MM.1S (cell line): ENCODE measurements at regions not wholly inside any gene's neighbourhood (a gene's known extent, or its start where the extent isn't known, plus 50 kb on each side); places are given as distances from the start of the nearest gene placed in this dataset.

Experiments used
- DNase-seq: peaks from one replicate; pipeline ENCODE4 v3.0.0-alpha.2; 2015
- H2AFZ ChIP-seq: fragments of 300-600 bp; sonication (generic); 2 replicates; pipeline ENCODE4 v1.6.0; 2016; ENCODE audit warnings: antibody characterized with exemption, low read length
- H3F3A ChIP-seq: fragments of 300-600 bp; sonication (generic); 2 replicates; pipeline ENCODE4 v1.6.1; 2016; ENCODE audit warnings: mild to moderate bottlenecking, antibody characterized with exemption, low read length, moderate library complexity, mixed read lengths; ENCODE audit not compliant: insufficient read depth
- H3K27ac ChIP-seq: fragments of 300-600 bp; sonication (generic); 2 replicates; pipeline ENCODE4 v1.5.1; 2016; ENCODE audit warnings: mild to moderate bottlenecking, low read length
- H3K27me3 ChIP-seq: fragments of 300-600 bp; sonication (generic); replicated peaks from 2 replicates; pipeline ENCODE4 v1.6.0; 2016; ENCODE audit warnings: low read length; ENCODE audit not compliant: insufficient read depth
- H3K36me3 ChIP-seq: fragments of 300-600 bp; sonication (generic); replicated peaks from 2 replicates; pipeline ENCODE4 v1.6.1; 2016; ENCODE audit warnings: mild to moderate bottlenecking, low read length, mixed read lengths; ENCODE audit not compliant: insufficient read depth
- H3K4me1 ChIP-seq: fragments of 300-600 bp; sonication (generic); 2 replicates; pipeline ENCODE4 v1.6.1; 2016; ENCODE audit warnings: low read length, mixed read lengths
- H3K4me2 ChIP-seq: fragments of 300-600 bp; sonication (generic); 2 replicates; pipeline ENCODE4 v1.6.0; 2016; ENCODE audit warnings: low read depth, low read length
- H3K4me3 ChIP-seq: fragments of 300-600 bp; sonication (generic); 2 replicates; pipeline ENCODE4 v1.5.1; 2016; ENCODE audit warnings: low read length, mixed read lengths
- H3K79me2 ChIP-seq: fragments of 300-600 bp; sonication (generic); 2 replicates; pipeline ENCODE4 v1.6.1; 2016; ENCODE audit warnings: mixed run types, low read length, mixed read lengths
- H3K9ac ChIP-seq: fragments of 300-600 bp; sonication (generic); 2 replicates; pipeline ENCODE4 v1.6.1; 2016; ENCODE audit warnings: low read length, mixed read lengths
- H3K9me2 ChIP-seq: fragments of 300-600 bp; sonication (generic); replicated peaks from 2 replicates; pipeline ENCODE4 v1.6.1; 2016; ENCODE audit warnings: mild to moderate bottlenecking, low read length, mixed read lengths; ENCODE audit not compliant: insufficient read depth
- H3K9me3 ChIP-seq: fragments of 300-600 bp; sonication (generic); replicated peaks from 2 replicates; pipeline ENCODE4 v1.6.1; 2016; ENCODE audit warnings: mild to moderate bottlenecking, low read length, mixed read lengths; ENCODE audit not compliant: insufficient read depth
- H4K20me1 ChIP-seq: fragments of 300-600 bp; sonication (generic); 2 replicates; pipeline ENCODE4 v1.6.1; 2016; ENCODE audit warnings: mild to moderate bottlenecking, low read length, moderate library complexity, mixed read lengths; ENCODE audit not compliant: insufficient read depth
- EZH2 ChIP-seq: fragments of 300-600 bp; sonication (generic); optimal IDR thresholded peaks from 2 replicates; pipeline ENCODE3; 2017; ENCODE audit warnings: low read depth, mild to moderate bottlenecking, antibody characterized with exemption, low read length, mixed read lengths
- EZH2phosphoT487 ChIP-seq: fragments of 300-600 bp; sonication (generic); IDR thresholded peaks from 2 replicates; pipeline ENCODE4 v1.6.1; 2018; ENCODE audit warnings: antibody characterized with exemption, low read length
- TF ChIP-seq, protein P1 (sequence below): fragments of 300-600 bp; sonication (generic); IDR thresholded peaks from 2 replicates; pipeline ENCODE4 v1.5.1; 2016; ENCODE audit warnings: antibody characterized with exemption, low read length, mixed read lengths

DNA sequence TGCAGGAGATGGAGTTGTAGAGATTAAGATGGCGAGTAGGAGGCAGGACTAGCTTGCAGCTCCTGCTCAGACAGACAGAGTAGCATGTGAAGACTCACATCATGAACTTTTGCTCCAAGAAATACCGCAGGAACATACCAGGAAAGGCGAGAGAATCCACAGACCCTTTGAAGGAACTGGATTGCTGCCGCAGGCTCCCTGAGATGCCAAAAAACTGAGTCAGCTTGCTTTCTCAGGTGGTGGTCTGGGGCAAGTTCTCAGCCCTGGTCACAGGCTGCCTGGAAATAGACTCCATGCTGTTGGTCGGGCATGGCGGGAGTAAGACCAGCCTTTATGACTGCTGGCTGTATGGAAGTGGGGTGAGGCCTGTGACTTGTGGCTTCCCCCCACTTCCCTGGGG lies 163.6 kb upstream of the NAV3 start:
- no peaks in the 10 kb centered on the region for H3K36me3 ChIP-seq
- no peak overlapping the region for H3K27ac ChIP-seq
- H3K9me2 ChIP-seq = no peaks in the 10 kb centered on the region
- no peaks in the 10 kb centered on the region for H3K27me3 ChIP-seq
- no peaks in the 10 kb centered on the region for H3K79me2 ChIP-seq
- H3K4me1 ChIP-seq = no peaks in the 10 kb centered on the region
- no peak for DNase-seq
- no peaks in the 10 kb centered on the region for H4K20me1 ChIP-seq
- no peaks in the 10 kb centered on the region for H3F3A ChIP-seq
- no peak overlapping the region for H3K9ac ChIP-seq
- TF ChIP-seq EZH2 (no peak), EZH2phosphoT487 (no peak)
- TF ChIP-seq, protein P1, sequence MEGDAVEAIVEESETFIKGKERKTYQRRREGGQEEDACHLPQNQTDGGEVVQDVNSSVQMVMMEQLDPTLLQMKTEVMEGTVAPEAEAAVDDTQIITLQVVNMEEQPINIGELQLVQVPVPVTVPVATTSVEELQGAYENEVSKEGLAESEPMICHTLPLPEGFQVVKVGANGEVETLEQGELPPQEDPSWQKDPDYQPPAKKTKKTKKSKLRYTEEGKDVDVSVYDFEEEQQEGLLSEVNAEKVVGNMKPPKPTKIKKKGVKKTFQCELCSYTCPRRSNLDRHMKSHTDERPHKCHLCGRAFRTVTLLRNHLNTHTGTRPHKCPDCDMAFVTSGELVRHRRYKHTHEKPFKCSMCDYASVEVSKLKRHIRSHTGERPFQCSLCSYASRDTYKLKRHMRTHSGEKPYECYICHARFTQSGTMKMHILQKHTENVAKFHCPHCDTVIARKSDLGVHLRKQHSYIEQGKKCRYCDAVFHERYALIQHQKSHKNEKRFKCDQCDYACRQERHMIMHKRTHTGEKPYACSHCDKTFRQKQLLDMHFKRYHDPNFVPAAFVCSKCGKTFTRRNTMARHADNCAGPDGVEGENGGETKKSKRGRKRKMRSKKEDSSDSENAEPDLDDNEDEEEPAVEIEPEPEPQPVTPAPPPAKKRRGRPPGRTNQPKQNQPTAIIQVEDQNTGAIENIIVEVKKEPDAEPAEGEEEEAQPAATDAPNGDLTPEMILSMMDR = no peak
- no peak overlapping the region for H3K4me2 ChIP-seq
- no peaks in the 10 kb centered on the region for H3K9me3 ChIP-seq
- no peak overlapping the region for H2AFZ ChIP-seq
- no peak overlapping the region for H3K4me3 ChIP-seq

DNA sequence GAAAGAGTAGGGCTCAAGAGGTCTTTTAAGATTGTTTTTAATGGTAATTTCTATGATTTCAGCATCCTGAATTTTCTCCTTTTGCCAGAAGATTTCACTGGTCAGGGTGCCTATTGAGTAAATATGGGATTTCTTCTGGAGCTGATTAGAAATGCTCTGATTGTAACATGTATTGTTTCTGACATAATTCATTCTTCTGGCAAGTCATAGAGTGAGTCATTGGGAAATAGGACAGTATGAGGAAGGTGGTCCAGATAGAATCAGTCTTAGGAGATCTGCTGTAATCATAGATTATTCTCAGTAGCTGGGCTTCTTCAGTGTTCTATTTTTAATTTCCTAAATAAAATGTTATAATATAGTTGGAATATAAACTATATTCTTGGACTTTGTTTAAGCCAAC lies 182.0 kb upstream of the NAV3 start:
- no peak overlapping the region for H3K4me2 ChIP-seq
- no peak overlapping the region for H3K9ac ChIP-seq
- no peaks in the 10 kb centered on the region for H3K9me2 ChIP-seq
- no peaks in the 10 kb centered on the region for H3K9me3 ChIP-seq
- no peaks in the 10 kb centered on the region for H3K79me2 ChIP-seq
- H4K20me1 ChIP-seq = no peaks in the 10 kb centered on the region
- H3K36me3 ChIP-seq = no peaks in the 10 kb centered on the region
- no peaks in the 10 kb centered on the region for H3K27me3 ChIP-seq
- no peak overlapping the region for H2AFZ ChIP-seq
- H3F3A ChIP-seq = no peaks in the 10 kb centered on the region
- no peaks in the 10 kb centered on the region for H3K4me1 ChIP-seq
- TF ChIP-seq, protein P1 = no peak
- no peak for TF ChIP-seq EZH2
- TF ChIP-seq EZH2phosphoT487 = no peak
- DNase-seq = no peak
- no peak overlapping the region for H3K27ac ChIP-seq
- H3K4me3 ChIP-seq = no peak overlapping the region

DNA sequence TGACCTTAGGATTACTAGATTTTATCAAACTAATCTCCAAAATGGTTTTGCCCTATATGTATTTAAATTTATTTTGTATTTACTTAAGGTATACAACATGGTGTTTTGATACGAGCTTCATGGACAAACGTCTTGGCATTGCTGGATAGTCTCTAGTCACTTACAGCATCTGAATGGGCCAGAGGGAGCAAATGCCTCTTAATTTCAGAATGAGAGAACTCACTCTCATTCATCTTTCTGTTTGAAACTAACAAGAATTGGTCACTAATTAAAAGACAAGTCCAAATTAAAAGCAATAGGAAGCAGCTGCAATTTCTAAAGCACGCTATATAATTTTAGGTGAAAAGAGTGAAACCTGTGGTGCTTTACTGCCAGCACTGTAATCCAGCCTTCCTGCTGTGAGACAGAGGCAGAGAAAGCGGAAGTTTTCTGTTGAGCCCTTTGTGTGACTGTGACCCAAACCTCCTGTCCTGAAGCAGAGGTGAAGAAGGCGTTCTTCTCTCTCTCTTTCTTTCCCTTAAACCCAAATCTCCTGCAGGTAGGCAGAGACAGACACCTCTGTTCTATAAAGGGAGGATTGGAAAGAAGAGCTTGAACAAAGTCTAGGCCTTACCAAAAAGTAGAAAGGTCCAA lies 184.6 kb upstream of the NAV3 start:
- no peak overlapping the region for H3K27ac ChIP-seq
- H3F3A ChIP-seq = no peaks in the 10 kb centered on the region

More for the DNA sequence above, 184.6 kb upstream of the NAV3 start:
- no peak for DNase-seq
- H3K79me2 ChIP-seq = no peaks in the 10 kb centered on the region
- no peak overlapping the region for H3K4me3 ChIP-seq
- no peaks in the 10 kb centered on the region for H3K9me2 ChIP-seq
- H3K4me2 ChIP-seq = no peak overlapping the region
- H3K4me1 ChIP-seq = no peaks in the 10 kb centered on the region
- no peak overlapping the region for H2AFZ ChIP-seq
- no peak overlapping the region for H3K9ac ChIP-seq
- no peaks in the 10 kb centered on the region for H3K36me3 ChIP-seq
- TF ChIP-seq EZH2phosphoT487 (no peak), EZH2 (no peak)
- TF ChIP-seq, protein P1 = no peak
- H4K20me1 ChIP-seq = no peaks in the 10 kb centered on the region
- no peaks in the 10 kb centered on the region for H3K27me3 ChIP-seq
- no peaks in the 10 kb centered on the region for H3K9me3 ChIP-seq
